HEK293 (cell line): ENCODE measurements at regions not wholly inside any gene's neighbourhood (a gene's known extent, or its start where the extent isn't known, plus 50 kb on each side); places are given as distances from the start of the nearest gene placed in this dataset.

Experiments used
- CTCF ChIA-PET: fragments of 350-600 bp; formaldehyde crosslinking; extraction: SDS; loops from one replicate; lab custom pipeline; 2021; ENCODE audit warnings: antibody characterized with exemption; lab: Yijun Ruan, JAX
- POLR2A ChIA-PET: fragments of 300-600 bp; formaldehyde crosslinking; extraction: SDS; loops from one replicate; lab custom pipeline; 2020; ENCODE audit warnings: antibody characterized with exemption, inconsistent platforms; lab: Yijun Ruan, JAX
- H3K27ac ChIP-seq: fragments of 200-500 bp; sonication (Bioruptor generic); 2 replicates; pipeline ENCODE4 v1.5.1; 2014; ENCODE audit warnings: low read depth, low read length, control low read depth, inconsistent platforms; ENCODE audit errors: extremely low read depth
- H3K36me3 ChIP-seq, 2 experiments: fragments of 200-500 bp in 1 of 2; sonication (Bioruptor generic) in 1 of 2; 1 replicate in 1 of 2; 2 replicates in 1 of 2; pipeline ENCODE4 v1.5.1; 2014 to 2017; ENCODE audit warnings: inconsistent platforms in 2 of 2, low read length in 2 of 2; ENCODE audit not compliant: control insufficient read depth in 2 of 2, insufficient read depth in 1 of 2
- H3K4me1 ChIP-seq: fragments of 200-500 bp; sonication (Bioruptor generic); 2 replicates; pipeline ENCODE4 v1.5.1; 2014; ENCODE audit warnings: mild to moderate bottlenecking, low read length, inconsistent platforms; ENCODE audit not compliant: control insufficient read depth, insufficient read depth
- H3K4me3 ChIP-seq: 2 replicates; pipeline ENCODE4 v1.5.1; 2011; ENCODE audit warnings: low read depth, mild to moderate bottlenecking, control low read depth, low read length, moderate library complexity
- H3K9me3 ChIP-seq: fragments of 200-500 bp; sonication (Bioruptor generic); 2 replicates; pipeline ENCODE4 v1.5.1; 2014; ENCODE audit warnings: low read depth, low read length, inconsistent platforms; ENCODE audit not compliant: control insufficient read depth, insufficient read depth
- GFI1B ChIP-seq: fragments of 450-650 bp; formaldehyde crosslinking; IDR thresholded peaks from 2 replicates; pipeline ENCODE4 v1.5.1; 2016; ENCODE audit warnings: missing biosample characterization, missing genetic modification characterization
- GLIS1 ChIP-seq: fragments of 450-650 bp; formaldehyde crosslinking; IDR thresholded peaks from 2 replicates; pipeline ENCODE4 v1.5.1; 2016; ENCODE audit warnings: missing biosample characterization, missing genetic modification characterization
- PRDM4 ChIP-seq: fragments of 450-650 bp; formaldehyde crosslinking; IDR thresholded peaks from 2 replicates; pipeline ENCODE4 v1.5.1; 2017; ENCODE audit warnings: missing biosample characterization, missing genetic modification characterization
- SETDB1 ChIP-seq: IDR thresholded peaks from one replicate; pipeline ENCODE4 v1.6.1; 2017; ENCODE audit warnings: mild to moderate bottlenecking, low read length, moderate library complexity, mixed read lengths; ENCODE audit not compliant: insufficient read length
- ZBTB26 ChIP-seq: fragments of 450-650 bp; formaldehyde crosslinking; optimal IDR thresholded peaks from 2 replicates; pipeline ENCODE3; 2016; ENCODE audit warnings: missing biosample characterization, mild to moderate bottlenecking, missing genetic modification characterization
- ZBTB7A ChIP-seq: fragments of 450-650 bp; formaldehyde crosslinking; IDR thresholded peaks from 2 replicates; pipeline ENCODE4 v1.5.1; 2016; ENCODE audit warnings: low read depth, missing biosample characterization, missing genetic modification characterization
- ZFP37 ChIP-seq: fragments of 450-650 bp; formaldehyde crosslinking; IDR thresholded peaks from 2 replicates; pipeline ENCODE4 v1.5.1; 2016; ENCODE audit warnings: missing biosample characterization, missing genetic modification characterization
- ZNF157 ChIP-seq: fragments of 450-650 bp; formaldehyde crosslinking; IDR thresholded peaks from 2 replicates; pipeline ENCODE4 v1.5.1; 2016; ENCODE audit warnings: missing biosample characterization, missing genetic modification characterization
- ZNF18 ChIP-seq: fragments of 450-650 bp; formaldehyde crosslinking; IDR thresholded peaks from 2 replicates; pipeline ENCODE4 v1.5.1; 2016; ENCODE audit warnings: missing biosample characterization, missing genetic modification characterization
- ZNF214 ChIP-seq: fragments of 450-650 bp; formaldehyde crosslinking; IDR thresholded peaks from 2 replicates; pipeline ENCODE4 v1.5.1; 2017; ENCODE audit warnings: missing biosample characterization, mild to moderate bottlenecking, missing genetic modification characterization, borderline replicate concordance
- ZNF23 ChIP-seq: fragments of 450-650 bp; formaldehyde crosslinking; IDR thresholded peaks from 2 replicates; pipeline ENCODE4 v1.5.1; 2016; ENCODE audit warnings: missing biosample characterization, missing genetic modification characterization, borderline replicate concordance
- ZNF26 ChIP-seq: fragments of 450-650 bp; formaldehyde crosslinking; IDR thresholded peaks from 2 replicates; pipeline ENCODE4 v1.5.1; 2016; ENCODE audit warnings: missing biosample characterization, missing genetic modification characterization
- ZNF280D ChIP-seq: fragments of 450-650 bp; formaldehyde crosslinking; IDR thresholded peaks from 2 replicates; pipeline ENCODE4 v1.5.1; 2016; ENCODE audit warnings: missing biosample characterization, missing genetic modification characterization
- ZNF292 ChIP-seq: fragments of 450-650 bp; formaldehyde crosslinking; IDR thresholded peaks from 2 replicates; pipeline ENCODE4 v1.5.1; 2016; ENCODE audit warnings: low read depth, missing biosample characterization, missing genetic modification characterization, borderline replicate concordance
- ZNF404 ChIP-seq: fragments of 450-650 bp; formaldehyde crosslinking; IDR thresholded peaks from 2 replicates; pipeline ENCODE4 v1.5.1; 2017; ENCODE audit warnings: missing biosample characterization, missing genetic modification characterization
- ZNF416 ChIP-seq: fragments of 450-650 bp; formaldehyde crosslinking; IDR thresholded peaks from 2 replicates; pipeline ENCODE4 v1.5.1; 2016; ENCODE audit warnings: missing biosample characterization, missing genetic modification characterization
- ZNF560 ChIP-seq: fragments of 450-650 bp; formaldehyde crosslinking; IDR thresholded peaks from 2 replicates; pipeline ENCODE4 v1.5.1; 2017; ENCODE audit warnings: missing biosample characterization, missing genetic modification characterization, borderline replicate concordance
- ZNF621 ChIP-seq: fragments of 450-650 bp; formaldehyde crosslinking; IDR thresholded peaks from 2 replicates; pipeline ENCODE4 v1.5.1; 2017; ENCODE audit warnings: missing biosample characterization, missing genetic modification characterization
- ZNF654 ChIP-seq: fragments of 450-650 bp; formaldehyde crosslinking; IDR thresholded peaks from 2 replicates; pipeline ENCODE4 v1.5.1; 2016; ENCODE audit warnings: low read depth, missing biosample characterization, missing genetic modification characterization
- ZNF692 ChIP-seq: fragments of 450-650 bp; formaldehyde crosslinking; IDR thresholded peaks from 2 replicates; pipeline ENCODE4 v1.5.1; 2016; ENCODE audit warnings: missing biosample characterization, missing genetic modification characterization
- ZSCAN23 ChIP-seq: fragments of 450-650 bp; formaldehyde crosslinking; IDR thresholded peaks from 2 replicates; pipeline ENCODE4 v1.5.1; 2016; ENCODE audit warnings: missing biosample characterization, missing genetic modification characterization

GRCh38 chr3:103089758-103090157, 654.9 kb downstream of the ZPLD1 start:
- H3K36me3 ChIP-seq = no peaks in the 10 kb centered on the region
- H3K9me3 ChIP-seq = no peaks in the 10 kb centered on the region
- CTCF ChIA-PET = no interaction called here
- H3K4me3 ChIP-seq = no peak overlapping the region
- no peaks in the 10 kb centered on the region for H3K4me1 ChIP-seq
- TF ChIP-seq GLIS1 (tag by site-specific recombination) = no peak
- TF ChIP-seq SETDB1 = no peak
- TF ChIP-seq ZSCAN23 (tag by site-specific recombination) = no peak
- H3K27ac ChIP-seq = no peak overlapping the region
- POLR2A ChIA-PET = no interaction called here

GRCh38 chr3:103105206-103105605, 670.4 kb downstream of the ZPLD1 start:
- Histone ChIP-seq H3K4me3 (no peak overlapping the region), H3K36me3 (no peaks in the 10 kb centered on the region), H3K4me1 (no peaks in the 10 kb centered on the region), H3K27ac (no peak overlapping the region), H3K9me3 (no peaks in the 10 kb centered on the region)
- CTCF ChIA-PET = interaction anchor here (0.6 kb wide), 1 partner anchor 409 kb away, joined by 3 read pairs; no protein-coding TSS in a partner anchor
- POLR2A ChIA-PET = no interaction called here
- TF ChIP-seq ZBTB7A (tag by site-specific recombination) = no peak
- TF ChIP-seq ZNF23 (tag by site-specific recombination) = no peak
- TF ChIP-seq GFI1B (tag by site-specific recombination) = no peak
- no peak for TF ChIP-seq ZNF214 (tag by site-specific recombination)
- TF ChIP-seq ZNF404 (tag by site-specific recombination) = no peak
- no peak for TF ChIP-seq ZNF292 (tag by site-specific recombination)
- TF ChIP-seq ZNF26 (tag by site-specific recombination) = no peak
- TF ChIP-seq ZNF560 (tag by site-specific recombination) = no peak
- no peak for TF ChIP-seq ZNF157 (tag by site-specific recombination)

- H3K9me3 ChIP-seq = no peaks in the 10 kb centered on the region
- ChIA-PET POLR2A (no interaction called here), CTCF (no interaction called here)
- H3K4me1 ChIP-seq = no peaks in the 10 kb centered on the region
- H3K36me3 ChIP-seq = no peaks in the 10 kb centered on the region
- H3K4me3 ChIP-seq = no peak overlapping the region
- H3K27ac ChIP-seq = no peak overlapping the region
- TF ChIP-seq ZNF621 (tag by site-specific recombination) = no peak
- no peak for TF ChIP-seq PRDM4
- no peak for TF ChIP-seq ZBTB26
- no peak for TF ChIP-seq ZNF18 (tag by site-specific recombination)
- TF ChIP-seq ZNF416 (tag by site-specific recombination) = no peak
- TF ChIP-seq ZNF692 (tag by site-specific recombination) = no peak
- no peak for TF ChIP-seq ZNF654 (tag by site-specific recombination)
- TF ChIP-seq ZFP37 (tag by site-specific recombination) = no peak
- no peak for TF ChIP-seq ZNF280D (tag by site-specific recombination)
These were observed 677.5 kb downstream of the ZPLD1 start for GRCh38 chr3:103112273-103112672.
